CD4-positive, alpha-beta memory T cell (primary cell): ENCODE measurements at regions not wholly inside any gene's neighbourhood (a gene's known extent, or its start where the extent isn't known, plus 50 kb on each side); places are given as distances from the start of the nearest gene placed in this dataset.

Experiments
- CTCF ChIA-PET: fragments of 350-600 bp; sonication (Branson Sonifier 250); formaldehyde crosslinking; loops from one replicate; lab custom pipeline; 2021; ENCODE audit warnings: inconsistent platforms; ENCODE audit not compliant: partially characterized antibody; lab: Charles Lee
- POLR2A ChIA-PET: fragments of 350-600 bp; sonication (Branson Sonifier 250); formaldehyde crosslinking; loops from one replicate; lab custom pipeline; 2021; ENCODE audit not compliant: partially characterized antibody; lab: Charles Lee
- DNase-seq, 5 donors: peaks; one replicate each; pipeline versions ENCODE4 v3.0.0 to v3.0.0-alpha.2; 2020 to 2022; ENCODE audit warnings: mixed read lengths in 1 of 5
- H3K27ac ChIP-seq: one replicate; pipeline ENCODE4 v1.7.0; 2013; ENCODE audit warnings: low read depth, low read length
- H3K27me3 ChIP-seq: 2 replicates; pipeline ENCODE4 v1.7.0; 2013; ENCODE audit warnings: mild to moderate bottlenecking, low read length, moderate library complexity; ENCODE audit not compliant: insufficient read depth
- H3K36me3 ChIP-seq: 2 replicates; pipeline ENCODE4 v1.7.0; 2013; ENCODE audit warnings: mild to moderate bottlenecking, low read length, moderate library complexity; ENCODE audit not compliant: insufficient read depth
- H3K4me1 ChIP-seq: 2 replicates; pipeline ENCODE4 v1.7.0; 2013; ENCODE audit warnings: mild to moderate bottlenecking, low read length, moderate library complexity; ENCODE audit not compliant: insufficient read depth
- H3K4me3 ChIP-seq, 2 donors: one replicate each; pipeline ENCODE4 v1.7.0; 2013; ENCODE audit warnings: low read length in 2 of 2, mild to moderate bottlenecking in 1 of 2
- H3K9me3 ChIP-seq, 2 donors: one replicate each; pipeline ENCODE4 v1.7.0; 2013; ENCODE audit warnings: low read length in 2 of 2, control low read depth in 1 of 2; ENCODE audit not compliant: control insufficient read depth in 1 of 2
- H3K27ac Mint-ChIP-seq, 7 donors: one replicate each; pipeline ENCODE4 v1.8.0; 2020 to 2021; ENCODE audit warnings: mixed read lengths in 7 of 7, mild to moderate bottlenecking in 6 of 7, inconsistent platforms in 3 of 7, moderate library complexity in 3 of 7
- H3K27me3 Mint-ChIP-seq, 2 donors: one replicate each; pipeline ENCODE4 v1.8.0; 2020 to 2021; ENCODE audit warnings: mixed read lengths in 2 of 2
- H3K36me3 Mint-ChIP-seq, 2 donors: one replicate each; pipeline ENCODE4 v1.8.0; 2020 to 2021; ENCODE audit warnings: mixed read lengths in 2 of 2, inconsistent platforms in 1 of 2, mild to moderate bottlenecking in 1 of 2
- H3K4me1 Mint-ChIP-seq, 4 donors: one replicate each; pipeline ENCODE4 v1.8.0; 2020 to 2021; ENCODE audit warnings: mixed read lengths in 4 of 4, mild to moderate bottlenecking in 1 of 4
- H3K4me3 Mint-ChIP-seq, 8 donors: one replicate each; pipeline ENCODE4 v1.8.0; 2020 to 2021; ENCODE audit warnings: mixed read lengths in 8 of 8, mild to moderate bottlenecking in 7 of 8, moderate library complexity in 6 of 8, inconsistent platforms in 3 of 8
- H3K9me3 Mint-ChIP-seq, 8 donors: one replicate each; pipeline ENCODE4 v1.8.0; 2020 to 2021; ENCODE audit warnings: mixed read lengths in 8 of 8, mild to moderate bottlenecking in 5 of 8, inconsistent platforms in 3 of 8, moderate library complexity in 1 of 8
- intact Hi-C: fragments of 100-400 bp; cut with micrococcal nuclease; formaldehyde crosslinking; loops from one replicate; pipeline ENCODE4 v1.15.1; 2023

DNA sequence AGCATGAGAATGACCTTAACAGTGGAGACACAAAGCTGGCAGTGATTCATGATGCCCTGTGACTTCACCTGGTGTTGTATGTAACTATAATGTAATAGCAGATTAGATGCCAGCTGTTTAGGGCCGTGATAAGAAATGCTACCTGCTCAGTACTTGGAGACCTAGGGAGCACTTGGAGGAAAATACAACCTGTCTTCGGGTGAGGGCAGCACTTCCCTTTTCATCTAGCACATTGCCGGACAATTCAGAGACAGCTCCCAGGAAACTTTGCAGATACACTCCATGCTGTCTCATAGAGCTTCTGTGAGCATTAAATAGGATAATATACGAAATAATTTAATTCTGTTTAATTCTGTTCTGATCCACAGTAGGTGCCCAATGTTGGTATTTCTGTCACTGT is 668.5 kb downstream of the TSN start:
- Mint-ChIP-seq H3K27me3 (no peaks in the 10 kb centered on the region), H3K9me3 (peaks cover 0 to 5% (median 2%) of the 10 kb centered on the region in 8 donors), H3K27ac (no peak overlapping the region), H3K36me3 (no peaks in the 10 kb centered on the region), H3K4me3 (no peak overlapping the region), H3K4me1 (no peaks in the 10 kb centered on the region)
- Histone ChIP-seq H3K4me3 (no peak overlapping the region), H3K27ac (no peak overlapping the region), H3K9me3 (no peaks in the 10 kb centered on the region), H3K4me1 (no peaks in the 10 kb centered on the region), H3K27me3 (no peaks in the 10 kb centered on the region), H3K36me3 (no peaks in the 10 kb centered on the region)
- DNase-seq, result no peak
- ChIA-PET CTCF (no interaction called here), POLR2A (no interaction called here)
- intact Hi-C loops, result no loop called here

GRCh38 chr2:122433123-122433754 is 677.8 kb downstream of the TSN start:
- H3K36me3 ChIP-seq, result no peaks in the 10 kb centered on the region
- no peak overlapping the region for H3K27ac Mint-ChIP-seq
- ChIA-PET POLR2A (no interaction called here), CTCF (interaction anchor here (0.7 kb wide), 1 partner anchor 27 kb away, joined by 4 read pairs; no protein-coding TSS in a partner anchor)
- no peaks in the 10 kb centered on the region for H3K4me1 ChIP-seq
- intact Hi-C loops, result no loop called here
- no peak overlapping the region for H3K4me3 Mint-ChIP-seq
- H3K27ac ChIP-seq, result no peak overlapping the region
- H3K4me3 ChIP-seq, result no peak overlapping the region
- no peaks in the 10 kb centered on the region for H3K36me3 Mint-ChIP-seq
- H3K4me1 Mint-ChIP-seq, result no peaks in the 10 kb centered on the region
- H3K9me3 Mint-ChIP-seq, result peaks cover 0 to 5% (median 1%) of the 10 kb centered on the region in 8 donors
- no peaks in the 10 kb centered on the region for H3K27me3 ChIP-seq
- H3K9me3 ChIP-seq, result no peaks in the 10 kb centered on the region
- H3K27me3 Mint-ChIP-seq, result no peaks in the 10 kb centered on the region
- no peak for DNase-seq

DNA sequence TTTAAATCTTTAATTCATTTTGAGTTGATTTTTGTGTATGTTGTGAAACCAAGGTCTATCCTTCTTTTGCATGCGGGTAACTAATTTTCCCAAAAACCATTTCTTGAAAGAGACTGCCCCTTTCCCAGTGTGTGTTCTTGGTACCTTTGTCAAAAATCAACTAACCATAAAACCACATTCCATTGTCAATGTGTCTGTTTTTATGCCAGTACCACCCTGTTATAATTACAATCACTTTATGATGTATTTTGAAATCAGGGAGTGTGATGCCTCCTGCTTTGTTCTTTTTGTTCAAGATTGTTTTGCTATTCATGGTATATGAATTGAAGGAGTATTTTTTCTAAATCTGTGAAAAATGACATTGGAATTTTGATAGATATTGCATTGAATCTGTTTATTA is 689.6 kb downstream of the TSN start:
- intact Hi-C loops, result no loop called here
- no peak overlapping the region for H3K27ac ChIP-seq
- POLR2A ChIA-PET, result no interaction called here
- H3K4me3 Mint-ChIP-seq, result no peak overlapping the region
- H3K27me3 Mint-ChIP-seq, result peaks cover 1 to 2% of the 10 kb centered on the region in 2 donors
- H3K4me3 ChIP-seq, result no peak overlapping the region
- H3K36me3 Mint-ChIP-seq, result no peaks in the 10 kb centered on the region
- no peak overlapping the region for H3K27ac Mint-ChIP-seq
- no peaks in the 10 kb centered on the region for H3K4me1 ChIP-seq
- DNase-seq, result no peak
- no peaks in the 10 kb centered on the region for H3K27me3 ChIP-seq
- no peaks in the 10 kb centered on the region for H3K4me1 Mint-ChIP-seq
- no peaks in the 10 kb centered on the region for H3K36me3 ChIP-seq
- peaks cover 0 to 6% (median 2%) of the 10 kb centered on the region in 8 donors for H3K9me3 Mint-ChIP-seq
- no peaks in the 10 kb centered on the region for H3K9me3 ChIP-seq
- CTCF ChIA-PET, result no interaction called here

GRCh38 chr2:122446761-122447160 is 691.3 kb downstream of the TSN start:
- intact Hi-C loops, result no loop called here
- Histone ChIP-seq H3K27me3 (no peaks in the 10 kb centered on the region), H3K4me1 (no peaks in the 10 kb centered on the region), H3K9me3 (no peaks in the 10 kb centered on the region), H3K27ac (no peak overlapping the region), H3K36me3 (no peaks in the 10 kb centered on the region), H3K4me3 (no peak overlapping the region)
- H3K36me3 Mint-ChIP-seq, result no peaks in the 10 kb centered on the region
- DNase-seq, result no peak
- H3K27ac Mint-ChIP-seq, result no peak overlapping the region
- H3K4me1 Mint-ChIP-seq, result no peaks in the 10 kb centered on the region
- no peak overlapping the region for H3K4me3 Mint-ChIP-seq
- peaks cover 0 to 11% (median 4%) of the 10 kb centered on the region in 8 donors for H3K9me3 Mint-ChIP-seq
- ChIA-PET CTCF (no interaction called here), POLR2A (no interaction called here)
- H3K27me3 Mint-ChIP-seq, result peaks cover 1 to 2% of the 10 kb centered on the region in 2 donors

DNA sequence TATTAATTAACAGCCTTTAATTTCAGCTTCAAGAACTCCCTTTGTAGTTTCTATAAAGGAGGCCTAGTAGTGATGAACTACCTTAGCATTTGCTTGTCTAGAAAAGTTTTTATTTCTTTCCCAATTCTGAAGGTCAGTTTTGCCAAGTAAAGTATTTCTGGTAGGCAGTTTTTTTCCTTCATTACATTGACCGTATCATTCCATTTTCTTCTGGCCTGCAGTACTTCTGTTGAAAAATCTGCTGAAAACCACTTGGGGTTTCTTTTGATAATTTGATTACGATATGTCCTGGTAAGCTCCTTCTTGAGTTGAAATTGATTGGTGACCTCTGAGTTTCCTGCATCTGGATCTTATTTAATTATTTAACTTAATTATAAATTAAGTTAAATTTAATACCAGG is 691.8 kb downstream of the TSN start:
- H3K36me3 ChIP-seq, result no peaks in the 10 kb centered on the region
- H3K9me3 ChIP-seq, result no peaks in the 10 kb centered on the region
- ChIA-PET CTCF (no interaction called here), POLR2A (no interaction called here)
- Mint-ChIP-seq H3K4me3 (no peak overlapping the region), H3K9me3 (peaks cover 0 to 11% (median 4%) of the 10 kb centered on the region in 8 donors), H3K36me3 (no peaks in the 10 kb centered on the region), H3K27ac (no peak overlapping the region), H3K27me3 (peaks cover 1 to 2% of the 10 kb centered on the region in 2 donors), H3K4me1 (no peaks in the 10 kb centered on the region)
- intact Hi-C loops, result no loop called here
- no peak for DNase-seq
- H3K4me1 ChIP-seq, result no peaks in the 10 kb centered on the region
- H3K27me3 ChIP-seq, result no peaks in the 10 kb centered on the region
- H3K4me3 ChIP-seq, result no peak overlapping the region
- no peak overlapping the region for H3K27ac ChIP-seq

GRCh38 chr2:122451040-122451439 is 695.6 kb downstream of the TSN start:
- no peaks in the 10 kb centered on the region for H3K9me3 ChIP-seq
- no peak overlapping the region for H3K27ac ChIP-seq
- no peaks in the 10 kb centered on the region for H3K36me3 Mint-ChIP-seq
- intact Hi-C loops, result loop anchor here (5.0 kb wide), 1 partner anchor 474 kb away; no protein-coding TSS in a partner anchor
- H3K27me3 Mint-ChIP-seq, result peaks cover 1 to 2% of the 10 kb centered on the region in 2 donors
- no peaks in the 10 kb centered on the region for H3K36me3 ChIP-seq
- CTCF ChIA-PET, result no interaction called here
- H3K4me1 Mint-ChIP-seq, result no peaks in the 10 kb centered on the region
- no peaks in the 10 kb centered on the region for H3K27me3 ChIP-seq
- no peak for DNase-seq
- POLR2A ChIA-PET, result no interaction called here
- no peaks in the 10 kb centered on the region for H3K4me1 ChIP-seq
- no peak overlapping the region for H3K4me3 Mint-ChIP-seq
- H3K9me3 Mint-ChIP-seq, result peaks cover 2 to 17% (median 11%) of the 10 kb centered on the region in 8 donors
- H3K27ac Mint-ChIP-seq, result no peak overlapping the region
- no peak overlapping the region for H3K4me3 ChIP-seq

DNA sequence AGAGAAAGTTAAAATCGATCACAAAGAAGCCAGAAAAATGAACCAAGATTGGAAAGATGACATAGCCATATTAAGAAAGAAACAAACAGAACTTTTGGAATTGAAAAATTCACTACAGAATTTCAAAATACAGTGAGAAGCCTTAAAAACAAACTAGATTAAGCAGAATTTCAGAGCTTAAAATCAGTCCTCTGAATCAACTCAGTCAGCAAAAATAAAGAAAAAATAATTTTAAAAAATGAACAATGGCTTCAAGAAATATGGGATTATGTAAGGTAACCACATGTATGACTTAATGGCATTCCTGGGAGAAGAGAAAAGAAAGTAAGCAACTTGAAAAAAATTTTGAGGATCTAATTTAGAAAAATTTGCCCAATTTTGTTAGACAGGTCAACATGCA is 696.2 kb downstream of the TSN start:
- Mint-ChIP-seq H3K27ac (no peak overlapping the region), H3K27me3 (peaks cover 1 to 2% of the 10 kb centered on the region in 2 donors), H3K36me3 (no peaks in the 10 kb centered on the region), H3K4me1 (no peaks in the 10 kb centered on the region), H3K9me3 (peaks cover 2 to 17% (median 10%) of the 10 kb centered on the region in 8 donors), H3K4me3 (no peak overlapping the region)
- ChIA-PET POLR2A (no interaction called here), CTCF (no interaction called here)
- intact Hi-C loops, result loop anchor here (5.0 kb wide), 1 partner anchor 474 kb away; no protein-coding TSS in a partner anchor
- Histone ChIP-seq H3K27ac (no peak overlapping the region), H3K4me1 (no peaks in the 10 kb centered on the region), H3K27me3 (no peaks in the 10 kb centered on the region), H3K36me3 (no peaks in the 10 kb centered on the region), H3K9me3 (no peaks in the 10 kb centered on the region), H3K4me3 (no peak overlapping the region)
- no peak for DNase-seq
